ENCODE measurements at regions not wholly inside any gene's neighbourhood (a gene's known extent, or its start where the extent isn't known, plus 50 kb on each side); places are given as distances from the start of the nearest gene placed in this dataset.
"Not testable (repeated sequence)": the region's sequence is repeated elsewhere in the genome, so short reads cannot be mapped to it uniquely, and the experiment has no call there.

- H3K27ac Mint-ChIP-seq: no peak overlapping the region
Observed at GRCh38 chr6:8628736-8629135, 193.4 kb upstream of the SLC35B3 start.

GRCh38 chr6:8628063-8628462 is 192.7 kb upstream of the SLC35B3 start:
- peaks cover 0 to 8% (median 4%) of the 10 kb centered on the region in 3 donors for H3K9me3 Mint-ChIP-seq
- Histone ChIP-seq H3K27ac (ENCODE audit: low read length) (no peak overlapping the region), H3K9me3 (no peaks in the 10 kb centered on the region), H3K4me1 (ENCODE audit: control insufficient read depth in 1 of 2, extremely low read depth in 1 of 2, insufficient read depth in 2 of 2, low read length in 2 of 2) (no peaks in the 10 kb centered on the region), H3K36me3 (ENCODE audit: control insufficient read depth in 2 of 2, extremely low read depth in 1 of 2, insufficient read depth in 1 of 2, low read length in 1 of 2) (no peaks in the 10 kb centered on the region), H3K27me3 (replicated peaks in 1 of 2; ENCODE audit: control insufficient read depth in 2 of 2, extremely low read depth in 1 of 2, insufficient read depth in 2 of 2, low read length in 1 of 2) (no peaks in the 10 kb centered on the region), H3K4me3 (ENCODE audit: control insufficient read depth in 1 of 2, extremely low read depth in 1 of 2, low read length in 1 of 2) (no peak overlapping the region)
- H3K36me3 Mint-ChIP-seq: no peaks in the 10 kb centered on the region
- H3K27me3 Mint-ChIP-seq: no peaks in the 10 kb centered on the region
- DNase-seq: no peak
- no peaks in the 10 kb centered on the region for H3K4me1 Mint-ChIP-seq
- no peak overlapping the region for H3K27ac Mint-ChIP-seq
- H3K4me3 Mint-ChIP-seq: no peak overlapping the region
- ChIA-PET POLR2A (no interaction called here), CTCF (no interaction called here)
- no peak for ATAC-seq (replicated peaks in 1 of 4)

More at GRCh38 chr6:8628736-8629135, 193.4 kb upstream of the SLC35B3 start:
- Histone ChIP-seq H3K4me1 (ENCODE audit: control insufficient read depth in 1 of 2, extremely low read depth in 1 of 2, insufficient read depth in 2 of 2, low read length in 2 of 2) (no peaks in the 10 kb centered on the region), H3K27me3 (replicated peaks in 1 of 2; ENCODE audit: control insufficient read depth in 2 of 2, extremely low read depth in 1 of 2, insufficient read depth in 2 of 2, low read length in 1 of 2) (no peaks in the 10 kb centered on the region), H3K9me3 (no peaks in the 10 kb centered on the region), H3K4me3 (ENCODE audit: control insufficient read depth in 1 of 2, extremely low read depth in 1 of 2, low read length in 1 of 2) (no peak overlapping the region), H3K36me3 (ENCODE audit: control insufficient read depth in 2 of 2, extremely low read depth in 1 of 2, insufficient read depth in 1 of 2, low read length in 1 of 2) (no peaks in the 10 kb centered on the region), H3K27ac (ENCODE audit: low read length) (no peak overlapping the region)
- WGBS (ENCODE audit: insufficient coverage): 67% methylated on average over 1 of the region's 1 CpG
- POLR2A ChIA-PET: no interaction called here
- H3K36me3 Mint-ChIP-seq: no peaks in the 10 kb centered on the region
- peaks cover 0 to 14% (median 7%) of the 10 kb centered on the region in 3 donors for H3K9me3 Mint-ChIP-seq
- no peak overlapping the region for H3K4me3 Mint-ChIP-seq
- H3K27me3 Mint-ChIP-seq: no peaks in the 10 kb centered on the region
- CTCF ChIA-PET: no interaction called here
- no peak for DNase-seq
- ATAC-seq (replicated peaks in 1 of 4): no peak
- no peaks in the 10 kb centered on the region for H3K4me1 Mint-ChIP-seq

GRCh38 chr6:8627085-8627861 is 191.9 kb upstream of the SLC35B3 start:
- Histone ChIP-seq H3K27ac (ENCODE audit: low read length) (no peak overlapping the region), H3K4me1 (ENCODE audit: control insufficient read depth in 1 of 2, extremely low read depth in 1 of 2, insufficient read depth in 2 of 2, low read length in 2 of 2) (no peaks in the 10 kb centered on the region), H3K27me3 (replicated peaks in 1 of 2; ENCODE audit: control insufficient read depth in 2 of 2, extremely low read depth in 1 of 2, insufficient read depth in 2 of 2, low read length in 1 of 2) (no peaks in the 10 kb centered on the region), H3K36me3 (ENCODE audit: control insufficient read depth in 2 of 2, extremely low read depth in 1 of 2, insufficient read depth in 1 of 2, low read length in 1 of 2) (no peaks in the 10 kb centered on the region), H3K4me3 (ENCODE audit: control insufficient read depth in 1 of 2, extremely low read depth in 1 of 2, low read length in 1 of 2) (no peak overlapping the region), H3K9me3 (no peaks in the 10 kb centered on the region)
- Mint-ChIP-seq H3K27ac (no peak overlapping the region), H3K4me3 (no peak overlapping the region), H3K36me3 (no peaks in the 10 kb centered on the region), H3K27me3 (no peaks in the 10 kb centered on the region), H3K4me1 (no peaks in the 10 kb centered on the region), H3K9me3 (peaks cover 0 to 8% (median 4%) of the 10 kb centered on the region in 3 donors)
- CTCF ChIA-PET: no interaction called here
- POLR2A ChIA-PET: no interaction called here
- no peak for ATAC-seq (replicated peaks in 1 of 4)
- WGBS (ENCODE audit: insufficient coverage): 88% methylated on average over 2 of the region's 2 CpGs
- no peak for DNase-seq

- CTCF ChIA-PET: no interaction called here
Observed at GRCh38 chr6:8624665-8625064, 189.3 kb upstream of the SLC35B3 start.

GRCh38 chr6:8623441-8623840 is 188.1 kb upstream of the SLC35B3 start:
- H3K4me1 Mint-ChIP-seq: no peaks in the 10 kb centered on the region
- no peak for ATAC-seq (replicated peaks in 1 of 4)
- H3K4me1 ChIP-seq (ENCODE audit: control insufficient read depth in 1 of 2, extremely low read depth in 1 of 2, insufficient read depth in 2 of 2, low read length in 2 of 2): no peaks in the 10 kb centered on the region
- no peak for DNase-seq
- no peaks in the 10 kb centered on the region for H3K27me3 Mint-ChIP-seq
- H3K36me3 Mint-ChIP-seq: no peaks in the 10 kb centered on the region
- CTCF ChIA-PET: no interaction called here
- no CpG with 5 or more reads among the region's 3 CpGs for WGBS (ENCODE audit: insufficient coverage)
- no peak overlapping the region for H3K27ac Mint-ChIP-seq
- no peak overlapping the region for H3K4me3 Mint-ChIP-seq
- POLR2A ChIA-PET: no interaction called here
- no peaks in the 10 kb centered on the region for H3K27me3 ChIP-seq (replicated peaks in 1 of 2; ENCODE audit: control insufficient read depth in 2 of 2, extremely low read depth in 1 of 2, insufficient read depth in 2 of 2, low read length in 1 of 2)
- H3K9me3 ChIP-seq: no peaks in the 10 kb centered on the region
- no peak overlapping the region for H3K4me3 ChIP-seq (ENCODE audit: control insufficient read depth in 1 of 2, extremely low read depth in 1 of 2, low read length in 1 of 2)
- H3K9me3 Mint-ChIP-seq: peaks cover 0 to 7% (median 2%) of the 10 kb centered on the region in 3 donors
- H3K36me3 ChIP-seq (ENCODE audit: control insufficient read depth in 2 of 2, extremely low read depth in 1 of 2, insufficient read depth in 1 of 2, low read length in 1 of 2): no peaks in the 10 kb centered on the region
- H3K27ac ChIP-seq (ENCODE audit: low read length): no peak overlapping the region

More at GRCh38 chr6:8624665-8625064, 189.3 kb upstream of the SLC35B3 start:
- Histone ChIP-seq H3K4me1 (ENCODE audit: control insufficient read depth in 1 of 2, extremely low read depth in 1 of 2, insufficient read depth in 2 of 2, low read length in 2 of 2) (no peaks in the 10 kb centered on the region), H3K36me3 (ENCODE audit: control insufficient read depth in 2 of 2, extremely low read depth in 1 of 2, insufficient read depth in 1 of 2, low read length in 1 of 2) (no peaks in the 10 kb centered on the region), H3K4me3 (ENCODE audit: control insufficient read depth in 1 of 2, extremely low read depth in 1 of 2, low read length in 1 of 2) (no peak overlapping the region), H3K27me3 (replicated peaks in 1 of 2; ENCODE audit: control insufficient read depth in 2 of 2, extremely low read depth in 1 of 2, insufficient read depth in 2 of 2, low read length in 1 of 2) (no peaks in the 10 kb centered on the region), H3K27ac (ENCODE audit: low read length) (no peak overlapping the region), H3K9me3 (no peaks in the 10 kb centered on the region)
- Mint-ChIP-seq H3K27me3 (no peaks in the 10 kb centered on the region), H3K27ac (no peak overlapping the region), H3K4me1 (no peaks in the 10 kb centered on the region), H3K36me3 (no peaks in the 10 kb centered on the region), H3K9me3 (peaks cover 0 to 8% (median 4%) of the 10 kb centered on the region in 3 donors), H3K4me3 (no peak overlapping the region)
- POLR2A ChIA-PET: interaction anchor here in 1 of 2 donors (0.6 kb wide), 1 partner anchor 18 kb away, joined by 5 read pairs; no protein-coding TSS in a partner anchor
- ATAC-seq (replicated peaks in 1 of 4): no peak
- no peak for DNase-seq
- WGBS (ENCODE audit: insufficient coverage): no CpG with 5 or more reads among the region's 1 CpG

- H3K4me1 ChIP-seq (ENCODE audit: control insufficient read depth in 1 of 2, extremely low read depth in 1 of 2, insufficient read depth in 2 of 2, low read length in 2 of 2): no peaks in the 10 kb centered on the region
- WGBS (ENCODE audit: insufficient coverage): 91% methylated on average over 4 of the region's 8 CpGs
- H3K27ac ChIP-seq (ENCODE audit: low read length): no peak overlapping the region
- H3K9me3 Mint-ChIP-seq: peaks cover 7 to 25% (median 9%) of the 10 kb centered on the region in 3 donors
- H3K36me3 ChIP-seq (ENCODE audit: control insufficient read depth in 2 of 2, extremely low read depth in 1 of 2, insufficient read depth in 1 of 2, low read length in 1 of 2): no peaks in the 10 kb centered on the region
- no peak overlapping the region for H3K4me3 Mint-ChIP-seq
- H3K27me3 ChIP-seq (replicated peaks in 1 of 2; ENCODE audit: control insufficient read depth in 2 of 2, extremely low read depth in 1 of 2, insufficient read depth in 2 of 2, low read length in 1 of 2): no peaks in the 10 kb centered on the region
- H3K4me3 ChIP-seq (ENCODE audit: control insufficient read depth in 1 of 2, extremely low read depth in 1 of 2, low read length in 1 of 2): no peak overlapping the region
- CTCF ChIA-PET: no interaction called here
- ATAC-seq (replicated peaks in 1 of 4): no peak
- DNase-seq: no peak
- no peaks in the 10 kb centered on the region for H3K9me3 ChIP-seq
- no peak overlapping the region for H3K27ac Mint-ChIP-seq
- H3K36me3 Mint-ChIP-seq: no peaks in the 10 kb centered on the region
- H3K27me3 Mint-ChIP-seq: no peaks in the 10 kb centered on the region
- no peaks in the 10 kb centered on the region for H3K4me1 Mint-ChIP-seq
- POLR2A ChIA-PET: no interaction called here
Observed at GRCh38 chr6:8619853-8620252, 184.5 kb upstream of the SLC35B3 start.

GRCh38 chr6:8619408-8619807 is 184.1 kb upstream of the SLC35B3 start:
- H3K27ac Mint-ChIP-seq; H3K36me3 Mint-ChIP-seq; H3K9me3 ChIP-seq; H3K4me3 Mint-ChIP-seq; H3K4me1 ChIP-seq (ENCODE audit: control insufficient read depth in 1 of 2, extremely low read depth in 1 of 2, insufficient read depth in 2 of 2, low read length in 2 of 2); H3K27me3 Mint-ChIP-seq; ATAC-seq (replicated peaks in 1 of 4); DNase-seq; H3K27ac ChIP-seq (ENCODE audit: low read length); CTCF ChIA-PET; H3K4me3 ChIP-seq (ENCODE audit: control insufficient read depth in 1 of 2, extremely low read depth in 1 of 2, low read length in 1 of 2); POLR2A ChIA-PET; H3K36me3 ChIP-seq (ENCODE audit: control insufficient read depth in 2 of 2, extremely low read depth in 1 of 2, insufficient read depth in 1 of 2, low read length in 1 of 2); H3K27me3 ChIP-seq (replicated peaks in 1 of 2; ENCODE audit: control insufficient read depth in 2 of 2, extremely low read depth in 1 of 2, insufficient read depth in 2 of 2, low read length in 1 of 2); H3K4me1 Mint-ChIP-seq: not testable (repeated sequence)
- peaks cover 7 to 25% (median 9%) of the 10 kb centered on the region in 3 donors for H3K9me3 Mint-ChIP-seq
- 82% methylated on average over 3 of the region's 5 CpGs for WGBS (ENCODE audit: insufficient coverage)
